DOHH2 (cell line): ENCODE measurements at regions not wholly inside any gene's neighbourhood (a gene's known extent, or its start where the extent isn't known, plus 50 kb on each side); places are given as distances from the start of the nearest gene placed in this dataset.

Source experiments
- H3F3A ChIP-seq: fragments of 200-600 bp; sonication (generic), shearing (Covaris generic); 2 replicates; pipeline ENCODE4 v1.6.0; 2016; ENCODE audit warnings: antibody characterized with exemption, mild to moderate bottlenecking; ENCODE audit not compliant: control insufficient read depth, insufficient read depth
- H3K27ac ChIP-seq: fragments of 200-600 bp; sonication (generic); 2 replicates; pipeline ENCODE4 v1.5.1; 2014; ENCODE audit warnings: low read depth, mild to moderate bottlenecking, low read length, moderate library complexity
- H3K27me3 ChIP-seq: fragments of 200-600 bp; sonication (generic); 2 replicates; pipeline ENCODE4 v1.6.1; 2014; ENCODE audit warnings: mild to moderate bottlenecking, low read length, mixed read lengths; ENCODE audit not compliant: control insufficient read depth
- H3K36me3 ChIP-seq: fragments of 200-600 bp; sonication (generic); 2 replicates; pipeline ENCODE4 v1.6.1; 2014; ENCODE audit warnings: mild to moderate bottlenecking, low read length, moderate library complexity, mixed read lengths; ENCODE audit not compliant: control insufficient read depth
- H3K4me1 ChIP-seq: fragments of 200-600 bp; sonication (generic); 2 replicates; pipeline ENCODE4 v1.6.1; 2014; ENCODE audit warnings: mild to moderate bottlenecking, low read length, mixed read lengths; ENCODE audit not compliant: control insufficient read depth
- H3K4me2 ChIP-seq: fragments of 200-600 bp; sonication (generic); 2 replicates; pipeline ENCODE4 v1.6.0; 2014; ENCODE audit warnings: mild to moderate bottlenecking, low read length, moderate library complexity
- H3K4me3 ChIP-seq: fragments of 200-600 bp; sonication (generic); 2 replicates; pipeline ENCODE4 v1.5.1; 2014; ENCODE audit warnings: mild to moderate bottlenecking, low read length, mixed read lengths
- H3K79me2 ChIP-seq: fragments of 200-600 bp; sonication (generic); 2 replicates; pipeline ENCODE4 v1.6.1; 2014; ENCODE audit warnings: mild to moderate bottlenecking, low read length, mixed read lengths; ENCODE audit not compliant: control insufficient read depth
- H3K9me2 ChIP-seq: fragments of 200-600 bp; sonication (generic); replicated peaks from 2 replicates; pipeline ENCODE4 v1.6.1; 2014; ENCODE audit warnings: mild to moderate bottlenecking, low read length, mixed read lengths; ENCODE audit not compliant: control insufficient read depth
- H3K9me3 ChIP-seq: fragments of 200-600 bp; sonication (generic); 2 replicates; pipeline ENCODE4 v1.6.1; 2014; ENCODE audit warnings: antibody characterized with exemption, low read length, mixed read lengths; ENCODE audit not compliant: control insufficient read depth, insufficient read depth
- H4K20me1 ChIP-seq: fragments of 200-600 bp; sonication (generic); 2 replicates; pipeline ENCODE4 v1.6.0; 2014; ENCODE audit warnings: low read depth, mild to moderate bottlenecking, antibody characterized with exemption, low read length, moderate library complexity; ENCODE audit not compliant: control insufficient read depth, insufficient read depth
- CTCF ChIP-seq: fragments of 200-600 bp; sonication (generic); IDR thresholded peaks from one replicate; pipeline ENCODE4 v1.5.1; 2014; ENCODE audit warnings: antibody characterized with exemption, mild to moderate bottlenecking, low read depth, low read length; ENCODE audit not compliant: poor library complexity, severe bottlenecking
- EZH2phosphoT487 ChIP-seq: fragments of 200-600 bp; sonication (generic); IDR thresholded peaks from 2 replicates; pipeline ENCODE4 v1.6.1; 2017; ENCODE audit warnings: borderline replicate concordance, mild to moderate bottlenecking, antibody characterized with exemption, low read length, moderate library complexity, mixed read lengths

- no peaks in the 10 kb centered on the region for H3K9me3 ChIP-seq
- H3K4me2 ChIP-seq, result no peak overlapping the region
- no peaks in the 10 kb centered on the region for H3K4me1 ChIP-seq
- H3F3A ChIP-seq, result no peaks in the 10 kb centered on the region
- no peaks in the 10 kb centered on the region for H3K36me3 ChIP-seq
- no peaks in the 10 kb centered on the region for H3K27me3 ChIP-seq
- no peak overlapping the region for H3K4me3 ChIP-seq
- no peaks in the 10 kb centered on the region for H3K79me2 ChIP-seq
- no peaks in the 10 kb centered on the region for H4K20me1 ChIP-seq
- TF ChIP-seq EZH2phosphoT487 (no peak), CTCF (no peak)
- H3K27ac ChIP-seq, result no peak overlapping the region
- no peaks in the 10 kb centered on the region for H3K9me2 ChIP-seq
These were observed 95.9 kb upstream of the RPS6KA3 start for GRCh38 chrX:20362268-20363267.

GRCh38 chrX:20361890-20362262, 95.2 kb upstream of the RPS6KA3 start:
- Histone ChIP-seq H3K27ac (no peak overlapping the region), H3K4me3 (no peak overlapping the region), H3K4me1 (no peaks in the 10 kb centered on the region), H3K4me2 (no peak overlapping the region), H3K9me2 (no peaks in the 10 kb centered on the region), H3K36me3 (no peaks in the 10 kb centered on the region), H3K79me2 (no peaks in the 10 kb centered on the region), H3K9me3 (no peaks in the 10 kb centered on the region), H3F3A (no peaks in the 10 kb centered on the region), H4K20me1 (no peaks in the 10 kb centered on the region), H3K27me3 (no peaks in the 10 kb centered on the region)
- TF ChIP-seq CTCF (no peak), EZH2phosphoT487 (no peak)

GRCh38 chrX:20361081-20361889, 94.6 kb upstream of the RPS6KA3 start:
- Histone ChIP-seq H4K20me1 (no peaks in the 10 kb centered on the region), H3K4me3 (no peak overlapping the region), H3K79me2 (no peaks in the 10 kb centered on the region), H3K27me3 (no peaks in the 10 kb centered on the region), H3K9me3 (no peaks in the 10 kb centered on the region), H3F3A (no peaks in the 10 kb centered on the region), H3K36me3 (no peaks in the 10 kb centered on the region), H3K27ac (no peak overlapping the region), H3K4me2 (no peak overlapping the region), H3K9me2 (no peaks in the 10 kb centered on the region), H3K4me1 (no peaks in the 10 kb centered on the region)
- TF ChIP-seq CTCF, result no peak
- no peak for TF ChIP-seq EZH2phosphoT487
